Tibial artery (tissue), 4 donors: ENCODE measurements at regions not wholly inside any gene's neighbourhood (a gene's known extent, or its start where the extent isn't known, plus 50 kb on each side); places are given as distances from the start of the nearest gene placed in this dataset.

Experiments
- DNase-seq, 2 donors: peaks; one replicate each; pipeline ENCODE4 v3.0.0-alpha.2; 2019
- H3K27ac ChIP-seq, 2 donors: fragments of 200-600 bp; sonication (generic) in 1 of 2; 1 replicate in 1 of 2; 2 replicates in 1 of 2; pipeline ENCODE4 v1.5.1; 2018 to 2019; ENCODE audit warnings: mild to moderate bottlenecking in 1 of 2
- H3K27me3 ChIP-seq, 2 donors: fragments of 200-600 bp; sonication (generic) in 1 of 2; one replicate each; pipeline versions ENCODE4 v1.5.1 to v1.6.0; 2016 to 2019
- H3K36me3 ChIP-seq, 3 donors: fragments of 200-600 bp; sonication (generic) in 2 of 3; one replicate each; pipeline ENCODE4 v1.5.1; 2016 to 2019; ENCODE audit warnings: mild to moderate bottlenecking in 2 of 3
- H3K4me1 ChIP-seq, 4 donors: fragments of 200-600 bp; sonication (generic) in 2 of 4; 1 replicate in 3 of 4; 2 replicates in 1 of 4; pipeline ENCODE4 v1.5.1; 2016 to 2019
- H3K4me3 ChIP-seq, 2 donors: fragments of 200-600 bp; sonication (generic) in 1 of 2; 1 replicate in 1 of 2; 2 replicates in 1 of 2; pipeline ENCODE4 v1.5.1; 2018 to 2019; ENCODE audit warnings: mild to moderate bottlenecking in 2 of 2
- H3K9me3 ChIP-seq, 3 donors: fragments of 200-600 bp; sonication (generic) in 1 of 3; one replicate each; pipeline ENCODE4 v1.5.1; 2016 to 2019
- intact Hi-C: fragments of 100-400 bp; cut with DNase I; formaldehyde crosslinking; loops from one replicate; pipeline ENCODE4 v1.15.0; 2023; ENCODE audit warnings: low total_unique reads
- TF ChIP-seq, protein P1 (sequence below), 2 experiments: fragments of 200-600 bp in 1 of 2; fragments of 450-650 bp in 1 of 2; IDR thresholded peaks; one replicate each; pipeline ENCODE4 v1.5.1; 2017 to 2019; ENCODE audit warnings: antibody characterized with exemption in 2 of 2, mild to moderate bottlenecking in 1 of 2, moderate library complexity in 1 of 2

GRCh38 chr2:59018737-59019136 is 777.6 kb upstream of the FANCL start:
- intact Hi-C loops, result no loop called here
- H3K4me1 ChIP-seq, result no peaks in the 10 kb centered on the region
- peaks cover 0 to 3% (median 0%) of the 10 kb centered on the region in 3 donors for H3K9me3 ChIP-seq
- no peaks in the 10 kb centered on the region for H3K36me3 ChIP-seq
- H3K27me3 ChIP-seq, result no peaks in the 10 kb centered on the region
- no peak for DNase-seq
- TF ChIP-seq, protein P1, sequence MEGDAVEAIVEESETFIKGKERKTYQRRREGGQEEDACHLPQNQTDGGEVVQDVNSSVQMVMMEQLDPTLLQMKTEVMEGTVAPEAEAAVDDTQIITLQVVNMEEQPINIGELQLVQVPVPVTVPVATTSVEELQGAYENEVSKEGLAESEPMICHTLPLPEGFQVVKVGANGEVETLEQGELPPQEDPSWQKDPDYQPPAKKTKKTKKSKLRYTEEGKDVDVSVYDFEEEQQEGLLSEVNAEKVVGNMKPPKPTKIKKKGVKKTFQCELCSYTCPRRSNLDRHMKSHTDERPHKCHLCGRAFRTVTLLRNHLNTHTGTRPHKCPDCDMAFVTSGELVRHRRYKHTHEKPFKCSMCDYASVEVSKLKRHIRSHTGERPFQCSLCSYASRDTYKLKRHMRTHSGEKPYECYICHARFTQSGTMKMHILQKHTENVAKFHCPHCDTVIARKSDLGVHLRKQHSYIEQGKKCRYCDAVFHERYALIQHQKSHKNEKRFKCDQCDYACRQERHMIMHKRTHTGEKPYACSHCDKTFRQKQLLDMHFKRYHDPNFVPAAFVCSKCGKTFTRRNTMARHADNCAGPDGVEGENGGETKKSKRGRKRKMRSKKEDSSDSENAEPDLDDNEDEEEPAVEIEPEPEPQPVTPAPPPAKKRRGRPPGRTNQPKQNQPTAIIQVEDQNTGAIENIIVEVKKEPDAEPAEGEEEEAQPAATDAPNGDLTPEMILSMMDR (IDR thresholded peaks at IDR 0.05), result no peak
- H3K27ac ChIP-seq, result no peak overlapping the region
- H3K4me3 ChIP-seq, result no peak overlapping the region

GRCh38 chr2:59015027-59015426 is 773.9 kb upstream of the FANCL start:
- no peaks in the 10 kb centered on the region for H3K4me1 ChIP-seq
- no peak for DNase-seq
- H3K27ac ChIP-seq, result no peak overlapping the region
- intact Hi-C loops, result no loop called here
- H3K4me3 ChIP-seq, result no peak overlapping the region
- TF ChIP-seq, protein P1 (IDR thresholded peaks at IDR 0.05), result no peak
- H3K36me3 ChIP-seq, result no peaks in the 10 kb centered on the region
- H3K27me3 ChIP-seq, result no peaks in the 10 kb centered on the region
- H3K9me3 ChIP-seq, result peaks cover 0 to 3% (median 0%) of the 10 kb centered on the region in 3 donors

GRCh38 chr2:59012971-59013370 is 771.8 kb upstream of the FANCL start:
- TF ChIP-seq, protein P1 (IDR thresholded peaks at IDR 0.05), result no peak
- no peak overlapping the region for H3K27ac ChIP-seq
- H3K27me3 ChIP-seq, result no peaks in the 10 kb centered on the region
- H3K9me3 ChIP-seq, result peaks cover 0 to 3% (median 0%) of the 10 kb centered on the region in 3 donors
- DNase-seq, result no peak
- no peaks in the 10 kb centered on the region for H3K4me1 ChIP-seq
- no peaks in the 10 kb centered on the region for H3K36me3 ChIP-seq
- intact Hi-C loops, result no loop called here
- H3K4me3 ChIP-seq, result no peak overlapping the region

DNA sequence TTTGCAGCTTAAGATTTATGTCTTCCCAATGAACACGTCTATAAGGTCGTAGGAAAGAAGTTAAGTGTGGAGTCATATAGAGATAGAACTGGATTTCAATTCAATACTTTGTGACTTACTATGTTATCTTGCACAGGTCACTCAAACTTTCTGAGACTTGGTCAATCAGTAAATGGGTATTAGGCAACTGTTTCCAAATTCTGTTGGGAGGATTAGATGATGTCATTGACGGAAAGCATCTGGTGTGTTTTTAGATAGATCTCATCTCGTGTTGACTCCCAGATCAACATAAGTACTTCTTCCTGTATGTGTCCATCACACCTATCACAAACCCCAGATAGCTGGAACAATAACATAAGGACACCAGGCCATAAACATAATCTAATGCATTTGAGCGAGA is 771.1 kb upstream of the FANCL start:
- peaks cover 0 to 3% (median 0%) of the 10 kb centered on the region in 3 donors for H3K9me3 ChIP-seq

GRCh38 chr2:59008950-59009349 is 767.8 kb upstream of the FANCL start:
- Histone ChIP-seq H3K4me3 (no peak overlapping the region), H3K27me3 (no peaks in the 10 kb centered on the region), H3K4me1 (no peaks in the 10 kb centered on the region), H3K36me3 (no peaks in the 10 kb centered on the region), H3K9me3 (no peaks in the 10 kb centered on the region), H3K27ac (no peak overlapping the region)
- TF ChIP-seq, protein P1 (IDR thresholded peaks at IDR 0.05), result no peak
- intact Hi-C loops, result no loop called here
- no peak for DNase-seq

More for the DNA sequence above, 771.1 kb upstream of the FANCL start:
- no peaks in the 10 kb centered on the region for H3K27me3 ChIP-seq
- no peak for DNase-seq
- no peaks in the 10 kb centered on the region for H3K36me3 ChIP-seq
- H3K4me1 ChIP-seq, result no peaks in the 10 kb centered on the region
- intact Hi-C loops, result no loop called here
- H3K27ac ChIP-seq, result no peak overlapping the region
- no peak overlapping the region for H3K4me3 ChIP-seq
- TF ChIP-seq, protein P1 (IDR thresholded peaks at IDR 0.05), result no peak
